ENCODE measurements at regions not wholly inside any gene's neighbourhood (a gene's known extent, or its start where the extent isn't known, plus 50 kb on each side); places are given as distances from the start of the nearest gene placed in this dataset.

DNA sequence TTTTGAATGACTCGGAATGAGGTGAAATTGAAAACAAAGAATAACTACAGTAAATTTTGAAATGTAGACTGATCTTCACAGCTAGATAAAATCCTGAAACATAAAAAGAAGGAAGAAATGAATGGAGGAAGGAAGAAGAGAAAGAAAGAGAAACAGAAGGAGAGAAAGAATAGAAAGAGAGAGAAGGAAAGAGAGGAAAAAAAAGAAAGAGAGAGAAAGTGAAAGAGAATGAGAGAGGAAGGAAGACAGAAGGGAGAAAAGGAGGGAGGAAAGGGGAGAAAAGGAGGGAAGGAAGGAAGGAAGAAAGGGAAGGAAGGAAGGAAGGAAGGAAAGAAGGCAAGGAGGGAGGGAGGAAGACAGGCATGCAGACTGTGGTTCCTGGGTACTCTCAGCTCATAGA is 982.6 kb downstream of the BCL11A start:
- DNase-seq (ENCODE audit: low read depth) = no peak

DNA sequence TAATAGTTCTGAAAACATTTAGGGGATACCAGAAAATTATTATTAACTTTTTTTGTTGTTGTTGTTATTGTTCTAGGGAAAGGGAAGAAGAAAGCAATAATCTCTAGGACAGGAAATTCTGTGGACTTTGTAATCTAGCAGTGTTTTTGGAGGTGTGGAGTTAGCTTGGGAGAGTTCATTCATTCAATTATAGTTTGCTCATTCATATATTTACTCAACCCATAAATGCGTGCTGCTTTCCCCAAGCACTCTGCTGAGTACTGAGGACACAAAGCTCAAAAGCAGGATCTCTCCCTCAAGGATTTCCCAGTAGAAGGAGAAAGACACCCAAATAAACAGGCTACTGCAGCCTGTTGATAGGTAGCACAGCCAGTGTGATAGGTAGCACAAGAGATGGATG is 984.3 kb downstream of the BCL11A start:
- no peak for DNase-seq (ENCODE audit: low read depth)

DNA sequence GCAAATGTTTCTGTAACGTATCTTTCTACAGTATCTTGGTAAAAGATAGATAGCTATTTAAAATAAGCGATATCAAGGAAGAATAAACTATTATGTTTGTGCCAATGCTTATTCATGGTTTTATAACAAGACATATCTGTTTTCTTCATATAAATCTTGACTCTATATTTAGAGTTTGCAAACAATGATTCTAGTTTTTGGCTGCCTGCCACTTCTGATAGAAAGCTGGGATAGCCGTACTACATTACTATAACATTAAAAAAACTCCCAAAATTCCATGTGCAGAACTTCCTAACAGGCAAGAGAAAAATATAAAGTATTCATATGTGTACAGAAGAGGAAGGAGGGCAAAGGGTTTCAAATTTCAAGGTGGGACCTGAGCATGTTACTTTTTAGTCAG is 985.0 kb downstream of the BCL11A start:
- no peak for DNase-seq (ENCODE audit: low read depth)

DNA sequence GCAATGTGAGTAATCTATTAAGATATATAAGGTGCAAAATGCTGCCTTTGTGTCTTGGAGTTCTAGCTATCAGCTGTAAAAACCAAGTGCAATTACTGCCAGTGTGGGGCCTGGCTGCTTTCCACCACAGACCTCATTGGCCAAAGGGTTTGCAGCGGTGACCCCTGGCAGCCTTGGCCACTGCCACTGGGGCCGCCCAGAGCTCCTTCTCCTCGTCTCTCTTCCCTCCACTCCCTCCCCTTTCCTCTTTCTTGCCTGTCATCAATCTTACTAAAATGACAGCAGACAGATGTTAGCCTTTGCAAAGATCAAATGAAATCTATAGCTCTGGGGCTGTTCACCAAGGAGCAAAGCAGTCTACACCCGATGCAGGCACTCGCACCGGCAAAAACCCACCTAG is 986.3 kb downstream of the BCL11A start:
- no peak for DNase-seq (ENCODE audit: low read depth)

DNA sequence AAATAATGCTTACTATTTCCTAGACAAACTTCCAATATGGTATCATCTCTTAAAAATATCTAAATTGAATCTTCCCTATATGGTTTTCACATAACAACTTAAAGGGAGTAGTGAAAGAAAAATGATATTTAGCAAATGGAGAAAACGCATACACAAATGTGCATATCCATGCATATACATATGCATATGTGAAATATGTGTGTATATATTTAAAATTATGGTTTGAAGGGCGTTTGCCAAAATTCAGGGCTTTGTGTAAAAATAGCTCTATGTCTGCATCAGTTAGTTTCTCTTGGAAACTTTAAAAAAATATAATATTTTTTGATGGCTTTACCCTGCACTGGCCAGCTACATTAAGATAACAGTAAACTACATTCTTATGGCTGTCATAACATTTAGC is 986.7 kb downstream of the BCL11A start:
- no peak for DNase-seq (ENCODE audit: low read depth)

DNA sequence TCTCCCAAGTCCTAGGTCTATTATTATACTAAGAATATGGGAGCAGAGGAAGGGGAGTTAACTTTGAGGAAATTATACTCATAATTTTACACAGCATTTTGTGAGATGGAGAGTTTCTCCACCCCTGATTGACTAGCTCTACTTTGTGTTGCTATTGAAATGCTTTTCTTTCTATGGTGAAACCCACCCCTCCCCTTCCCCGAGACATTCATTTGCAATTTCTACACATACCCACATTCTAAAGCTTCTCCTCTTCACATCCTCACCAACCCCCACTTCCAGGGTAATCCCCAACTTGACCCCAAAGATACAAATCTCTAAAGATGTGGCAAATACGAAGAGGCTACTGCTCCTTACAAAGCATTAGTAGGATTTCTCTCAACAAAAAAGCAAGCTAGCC is 992.2 kb downstream of the BCL11A start:
- no peak for DNase-seq (ENCODE audit: low read depth)

DNA sequence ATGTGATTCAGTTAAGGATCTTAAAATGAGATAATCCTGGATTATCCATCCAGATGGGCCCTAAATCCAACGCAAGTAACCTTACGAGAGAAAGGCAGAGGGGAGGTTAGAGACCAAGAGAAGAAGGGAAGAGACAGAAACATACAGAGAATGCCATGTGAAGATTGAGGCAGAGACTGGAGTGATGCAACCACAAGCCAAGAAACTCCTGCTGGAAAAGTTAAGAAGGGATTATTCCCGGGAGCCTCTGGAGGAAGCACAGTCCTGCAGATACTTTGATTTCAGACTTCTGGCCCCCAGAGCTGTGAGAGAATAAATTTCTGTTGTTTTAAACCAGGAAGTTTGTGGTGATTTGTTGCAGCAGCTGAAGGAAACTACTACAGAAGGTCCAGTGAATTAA is 992.7 kb downstream of the BCL11A start:
- DNase-seq (ENCODE audit: low read depth) = no peak

DNA sequence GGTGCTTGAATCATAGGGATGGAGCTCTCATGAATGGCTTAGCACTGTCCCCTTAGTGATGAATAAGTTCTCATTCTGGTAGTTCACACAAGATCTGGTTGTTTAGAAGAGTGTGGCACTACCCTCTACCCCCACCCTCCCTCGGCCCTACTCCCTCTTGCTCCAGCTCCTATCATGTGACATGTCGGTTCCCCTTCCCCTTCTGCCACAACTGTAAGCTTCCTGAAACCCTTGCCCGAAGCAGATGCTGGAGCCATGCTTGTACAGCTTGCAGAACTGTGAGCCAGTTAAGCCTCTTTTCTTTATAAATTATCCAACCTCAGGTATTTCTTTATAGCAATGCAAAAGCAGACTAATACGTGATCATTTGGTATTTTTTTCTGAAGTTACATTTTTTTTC is 1012.6 kb downstream of the BCL11A start:
- no peak for DNase-seq (ENCODE audit: low read depth)

DNA sequence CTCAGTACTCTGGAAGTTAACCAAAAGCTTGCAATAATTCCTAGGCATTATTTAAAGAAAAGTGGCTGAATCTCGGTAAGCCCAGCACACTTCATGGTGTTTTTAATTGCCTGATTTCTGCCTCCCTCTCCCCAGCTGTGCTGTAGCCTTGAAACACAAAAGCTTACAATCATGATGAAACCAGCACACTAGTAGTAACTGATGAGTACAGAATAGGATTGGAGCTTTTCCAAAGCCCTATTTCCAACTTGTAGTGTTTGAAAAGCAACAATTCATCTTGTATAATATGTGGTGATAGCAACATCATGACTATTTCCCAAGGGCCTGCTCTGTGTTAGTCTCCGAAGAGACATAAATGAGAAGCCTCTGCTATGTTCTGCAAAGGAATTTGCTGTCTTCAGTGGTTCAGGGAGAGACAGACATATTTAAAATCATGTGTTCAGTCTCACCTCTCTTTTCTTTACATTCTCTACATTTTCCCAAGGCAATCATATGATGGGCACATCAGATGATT is 1015.0 kb downstream of the BCL11A start:
- no peak for DNase-seq (ENCODE audit: low read depth)

DNA sequence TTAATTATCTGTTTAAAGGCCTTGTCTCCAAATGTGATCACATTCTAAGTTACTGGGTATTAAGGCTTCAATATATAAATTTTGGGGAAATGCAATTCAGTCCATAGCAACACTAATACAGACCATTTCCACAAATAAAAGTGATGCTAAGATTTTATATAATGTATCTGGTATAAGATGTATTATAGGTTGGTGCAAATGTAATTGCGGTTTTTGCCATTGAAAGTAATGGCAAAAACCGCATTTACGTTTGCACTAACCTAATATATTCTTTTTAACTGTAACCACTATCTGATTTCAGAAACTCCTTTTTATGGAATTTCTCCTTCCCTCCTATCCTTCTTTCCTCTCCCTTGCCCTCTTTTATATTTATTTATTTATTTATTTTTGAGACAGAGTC is 1020.6 kb downstream of the BCL11A start:
- DNase-seq (ENCODE audit: low read depth) = no peak

DNA sequence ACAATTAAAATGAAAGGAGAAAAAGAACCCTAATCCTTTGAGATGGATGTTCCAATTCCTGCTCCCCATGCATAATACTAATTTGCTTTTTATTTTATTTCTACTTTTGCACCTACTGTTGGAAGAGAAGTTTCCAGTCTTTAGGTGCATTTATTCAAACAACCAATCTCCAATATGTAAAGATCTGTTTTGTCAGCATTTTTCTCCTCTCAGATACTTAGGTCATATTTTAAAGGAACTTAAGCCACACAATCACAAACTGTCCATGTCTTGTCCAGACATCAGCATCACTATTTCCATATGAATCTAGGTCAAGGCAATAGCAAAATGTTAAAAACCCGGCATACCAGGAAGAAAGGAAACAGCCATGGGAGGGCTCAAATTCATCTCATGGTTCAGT is 1023.2 kb downstream of the BCL11A start:
- DNase-seq (ENCODE audit: low read depth) = no peak

DNA sequence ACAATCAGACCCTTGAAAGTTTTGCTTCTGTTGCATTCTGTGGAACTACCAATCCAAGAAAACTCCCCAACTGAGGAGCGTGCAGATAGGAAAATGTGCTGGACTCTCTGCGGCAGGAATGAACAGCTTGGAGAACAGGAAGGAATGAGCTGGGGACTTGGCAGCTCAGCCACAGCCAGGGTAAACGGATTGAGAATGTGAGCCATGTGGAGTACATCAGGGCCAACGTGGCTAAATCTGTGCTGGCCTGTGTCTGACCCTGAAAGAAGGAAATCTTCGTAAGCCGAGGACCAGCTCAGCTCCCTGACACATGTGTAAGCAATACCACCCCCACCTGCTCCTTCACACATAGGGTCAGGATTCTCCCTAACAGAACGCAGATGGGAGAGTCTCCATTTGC is 1023.7 kb downstream of the BCL11A start:
- DNase-seq (ENCODE audit: low read depth) = no peak

DNA sequence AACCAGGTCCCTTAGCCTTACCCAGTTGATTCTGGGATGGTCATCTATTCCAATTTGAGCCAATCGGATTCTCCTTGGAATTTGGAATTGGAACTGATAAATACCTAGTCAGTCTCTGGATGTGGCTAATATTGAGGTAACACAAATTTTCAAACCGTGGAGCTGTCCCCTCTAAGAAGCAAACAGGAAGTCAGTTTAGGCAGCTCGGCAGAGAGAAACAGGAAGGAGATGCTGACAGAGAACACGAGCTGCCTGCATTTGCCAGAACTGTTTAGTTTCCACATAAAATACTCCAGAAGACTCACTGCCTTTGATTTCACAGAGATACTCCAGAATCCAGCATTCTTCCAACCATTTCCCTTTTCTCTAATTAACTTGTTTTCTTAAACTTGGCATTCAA is 1024.9 kb downstream of the BCL11A start:
- DNase-seq (ENCODE audit: low read depth) = no peak

DNA sequence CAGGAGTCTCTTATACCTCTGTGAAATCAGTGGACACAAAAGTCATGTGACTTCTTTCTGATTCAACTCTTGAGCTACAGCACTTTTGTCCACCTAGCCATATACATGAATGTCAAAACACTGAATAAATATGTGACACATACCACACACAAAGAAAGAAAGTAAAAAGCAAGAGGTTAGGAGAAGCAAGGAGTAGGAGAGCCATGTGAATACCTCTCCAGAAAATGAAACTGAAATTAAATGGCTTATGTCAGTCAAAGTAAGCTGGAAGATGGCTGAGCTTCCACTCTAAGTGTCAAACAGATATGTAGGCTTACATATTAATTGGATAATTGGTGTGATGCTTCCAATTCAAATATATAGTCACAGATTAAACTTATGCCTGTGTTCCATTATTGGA is 1050.5 kb downstream of the BCL11A start:
- no peak for DNase-seq (ENCODE audit: low read depth)

DNA sequence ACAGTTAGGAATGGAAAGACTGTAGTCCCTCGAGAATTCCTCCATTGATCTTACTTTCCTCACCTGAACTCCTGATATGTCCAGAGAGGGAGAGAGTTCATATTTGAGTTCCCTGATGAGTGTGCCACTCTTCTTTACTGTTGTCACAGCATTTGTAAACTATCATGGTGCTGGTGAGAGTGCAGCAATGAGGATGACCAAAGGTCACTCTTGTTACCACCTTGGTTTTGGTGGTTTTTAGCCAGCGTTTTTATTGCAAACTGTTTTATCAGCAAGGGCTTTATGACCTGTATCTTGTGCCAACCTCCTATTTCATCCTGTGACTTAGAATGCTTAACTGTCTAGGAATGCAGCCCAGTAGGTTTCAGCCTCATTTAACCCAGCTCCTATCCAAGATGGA is 1062.5 kb downstream of the BCL11A start:
- DNase-seq (ENCODE audit: low read depth) = no peak

DNA sequence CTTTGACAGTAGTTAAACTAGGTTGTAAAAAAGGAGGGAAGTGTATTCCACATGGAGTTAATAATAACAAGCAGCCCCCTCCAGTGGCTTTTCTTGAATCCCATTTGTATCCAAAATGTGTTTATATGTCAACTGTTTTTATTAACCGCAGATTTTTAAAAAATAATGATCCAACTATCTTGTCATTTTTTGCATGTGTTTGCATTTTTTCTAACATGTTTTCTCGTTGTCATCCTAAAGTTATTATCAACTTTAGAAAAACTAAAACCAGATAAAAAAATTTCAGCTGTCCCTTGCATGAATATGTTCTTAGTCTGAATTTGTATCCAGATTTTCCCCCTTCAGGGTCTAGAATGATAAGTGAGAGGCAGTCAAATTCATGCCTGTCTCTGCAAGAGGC is 1063.3 kb downstream of the BCL11A start:
- DNase-seq (ENCODE audit: low read depth) = no peak

DNA sequence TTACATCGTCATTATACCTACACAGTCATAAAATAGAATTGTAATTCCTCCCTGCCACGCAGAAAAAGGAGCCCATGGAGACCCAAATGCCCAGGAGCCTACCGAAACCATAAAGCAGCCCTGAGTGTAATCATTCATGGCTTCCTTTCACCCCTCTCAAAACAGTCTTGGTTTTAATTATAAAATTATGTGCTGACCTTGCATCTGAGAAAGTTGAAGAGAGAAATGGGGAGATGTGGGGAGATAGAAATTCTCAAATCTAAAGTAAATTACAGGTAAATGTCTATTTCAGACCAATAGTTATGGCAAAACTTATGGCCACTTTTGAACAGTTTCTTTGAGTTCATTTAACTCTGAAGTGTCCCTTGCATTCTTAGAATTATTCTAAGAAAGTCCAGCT is 1068.8 kb downstream of the BCL11A start:
- DNase-seq (ENCODE audit: low read depth) = no peak

DNA sequence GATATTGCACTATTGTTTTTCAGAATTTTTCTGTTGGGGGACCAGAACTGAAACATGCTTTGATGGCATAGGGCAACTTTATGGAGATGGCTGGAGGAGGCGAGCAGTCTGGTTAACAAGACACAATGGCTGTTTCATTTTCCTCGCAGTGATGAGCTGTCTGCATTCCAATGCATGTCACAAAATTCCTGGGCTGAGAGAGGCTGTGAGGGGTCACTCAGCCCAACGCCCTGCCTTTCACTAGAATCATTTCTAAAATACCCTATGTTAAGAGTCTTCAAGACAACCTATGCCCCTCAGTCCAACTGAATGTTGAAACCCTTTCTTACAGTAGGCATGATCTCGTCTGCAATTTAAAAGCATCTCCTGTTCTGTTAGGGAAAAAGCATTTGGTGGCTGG is 1090.0 kb downstream of the BCL11A start:
- DNase-seq (ENCODE audit: low read depth) = no peak

DNA sequence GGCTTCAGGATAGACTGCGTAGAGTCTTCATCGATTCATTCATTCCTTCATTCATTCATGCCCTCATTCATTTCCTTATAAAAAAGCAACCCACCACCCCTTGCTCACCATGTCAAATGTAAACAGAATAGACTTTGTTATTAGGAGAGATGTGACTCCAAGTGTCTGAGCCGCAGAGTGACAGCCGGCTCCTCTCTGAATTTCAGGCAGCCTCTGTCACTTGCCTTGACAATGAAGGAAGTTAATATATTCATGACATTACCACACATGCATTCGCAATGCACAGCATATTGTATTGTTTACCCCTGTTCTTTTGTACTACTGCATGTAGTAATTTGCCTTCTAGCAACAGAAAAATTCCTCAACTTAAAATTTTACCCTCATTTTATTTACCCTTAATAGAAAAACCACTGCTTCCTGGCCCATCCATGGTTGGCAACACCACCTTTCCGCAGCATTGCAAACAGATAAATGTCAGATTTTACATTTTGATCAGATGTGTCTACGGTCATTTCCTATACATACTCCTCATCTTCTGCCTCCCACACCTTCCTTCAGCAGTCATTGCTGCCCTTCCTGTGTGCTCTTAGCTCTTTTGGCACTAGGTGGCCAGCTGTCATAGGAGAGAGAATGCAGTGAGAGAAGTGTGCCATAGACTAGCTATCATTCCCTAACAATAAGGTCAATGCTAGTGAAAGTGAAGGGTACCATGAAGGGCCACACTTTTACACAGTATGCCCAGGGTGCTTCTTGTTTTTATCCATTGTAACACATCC is 1090.8 kb downstream of the BCL11A start:
- DNase-seq (ENCODE audit: low read depth) = no peak

DNA sequence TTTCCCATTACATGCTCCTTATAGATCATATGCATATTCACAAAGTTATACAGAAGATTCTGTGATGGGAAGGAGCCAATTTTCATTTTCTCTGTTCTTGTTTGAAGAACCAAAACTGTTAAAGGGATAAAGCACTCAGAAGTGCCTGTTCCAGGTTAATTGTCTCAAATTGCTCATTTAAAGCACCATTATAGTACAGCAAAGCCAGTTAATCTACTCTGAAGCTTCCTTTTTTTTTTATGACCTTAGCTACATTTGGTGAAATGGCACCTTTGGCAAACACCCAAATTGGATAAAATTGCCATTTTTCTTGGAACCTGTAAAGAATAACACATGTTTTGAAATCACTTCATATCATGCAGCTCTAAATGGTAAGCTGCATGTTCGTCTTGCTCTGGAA is 1092.3 kb downstream of the BCL11A start:
- DNase-seq (ENCODE audit: low read depth) = no peak

DNA sequence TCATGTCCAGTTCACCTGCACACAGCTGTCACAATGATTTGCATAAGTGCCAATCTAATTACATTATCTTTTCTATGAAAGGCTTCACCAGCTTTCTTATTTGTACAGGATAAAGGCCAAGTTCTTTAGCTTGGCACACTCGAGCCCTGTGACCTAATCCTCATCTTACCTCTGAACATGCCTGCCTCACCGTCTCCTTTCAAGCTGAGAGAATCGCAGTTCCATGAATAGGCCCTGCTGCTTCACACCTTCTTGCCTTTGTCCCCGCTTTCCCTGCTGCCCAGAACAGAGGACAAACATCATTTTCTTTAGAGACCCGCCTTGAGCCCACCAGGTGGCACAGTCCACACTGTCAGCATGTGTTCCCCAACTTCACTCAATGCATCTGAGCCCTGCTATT is 1094.7 kb downstream of the BCL11A start:
- no peak for DNase-seq (ENCODE audit: low read depth)

DNA sequence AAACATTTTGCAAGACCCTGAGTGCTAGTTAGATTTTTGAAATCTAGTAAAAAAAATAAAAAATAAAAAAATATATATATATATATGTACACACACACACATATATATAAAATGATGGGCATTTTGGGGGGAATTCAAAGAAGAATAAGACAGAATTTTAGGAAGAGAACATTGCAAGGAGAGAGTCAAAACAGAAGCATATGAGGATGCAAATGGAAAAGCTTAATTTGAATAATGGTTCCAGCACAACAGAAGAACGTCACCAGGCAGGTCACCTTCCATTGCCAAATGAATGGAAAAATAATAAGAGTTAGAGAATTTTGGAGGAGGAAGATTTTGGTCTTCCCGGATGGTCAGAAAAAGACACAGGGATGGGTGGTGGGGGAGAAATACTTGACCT is 1097.2 kb downstream of the BCL11A start:
- no peak for DNase-seq (ENCODE audit: low read depth)

DNA sequence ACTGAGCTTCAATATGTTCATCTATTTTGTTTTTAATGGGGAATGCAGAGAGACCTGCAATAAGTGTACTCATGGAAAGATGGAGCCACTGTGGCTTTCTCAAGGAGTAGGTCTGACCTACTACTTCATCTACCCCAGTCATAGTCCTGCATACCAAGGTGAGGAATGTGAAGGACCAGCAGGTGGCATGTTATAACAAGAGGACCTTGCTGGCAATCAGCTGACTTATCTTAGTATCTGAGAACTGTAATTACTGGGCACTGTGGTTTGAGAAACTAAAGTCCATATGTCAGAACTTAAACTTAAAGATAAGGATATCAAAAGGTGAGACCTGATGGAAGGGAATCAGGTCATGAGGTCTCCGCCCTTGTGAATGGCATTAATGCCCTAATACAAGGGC is 1104.2 kb downstream of the BCL11A start:
- no peak for DNase-seq (ENCODE audit: low read depth)

DNA sequence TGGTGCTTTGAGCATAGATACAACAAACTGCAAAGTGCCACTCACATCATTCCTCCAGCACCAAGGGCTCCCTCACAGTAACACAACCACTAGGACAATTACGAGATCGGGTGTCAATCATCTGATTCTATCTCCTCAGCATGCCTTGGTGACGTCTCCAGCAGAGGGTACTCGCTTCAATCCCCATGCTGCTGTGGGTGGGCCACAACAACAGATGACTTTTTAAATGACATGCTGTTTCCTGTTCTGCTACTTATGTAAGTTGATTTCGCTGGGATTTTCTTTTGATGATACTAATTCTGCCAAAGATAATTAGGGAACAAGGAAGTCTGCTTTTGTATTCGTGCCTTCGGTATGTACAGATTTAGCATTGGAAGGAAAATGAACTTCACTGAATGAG is 1113.0 kb downstream of the BCL11A start:
- DNase-seq (ENCODE audit: low read depth) = no peak

Measured in stimulated activated CD8-positive, alpha-beta memory T cell treated with anti-CD3 and anti-CD28 coated beads, Interleukin-12 subunit alpha, Interleukin-12 subunit beta, amount 100 ng/mL, for 4 hours (primary cell).